ENCODE measurements at regions not wholly inside any gene's neighbourhood (a gene's known extent, or its start where the extent isn't known, plus 50 kb on each side); places are given as distances from the start of the nearest gene placed in this dataset.

DNA sequence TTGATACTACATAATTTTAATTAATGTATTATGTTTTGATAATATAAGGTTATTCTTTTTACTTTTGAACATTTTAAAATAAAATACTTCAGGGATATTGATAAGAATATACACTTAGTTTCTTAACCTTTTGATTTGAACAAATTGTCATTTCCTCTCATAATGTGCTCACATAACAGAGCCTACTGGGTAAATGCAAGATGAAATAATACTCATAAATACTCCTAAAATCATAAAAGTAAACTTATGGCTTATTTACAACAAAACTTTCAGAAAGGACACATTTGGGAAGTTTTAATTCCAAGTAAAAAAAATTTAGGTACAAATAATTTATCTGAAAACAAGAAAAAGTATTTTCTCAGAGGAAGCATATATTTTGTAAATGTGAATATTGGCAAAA, 101.6 kb upstream of the ABCB5 start:
- no peak for DNase-seq
- intact Hi-C loops (cut with micrococcal nuclease; ENCODE audit: unreplicated experiment): loop anchor here (2.0 to 10.0 kb wide), 2 partner anchors 47 to 799 kb away; no protein-coding TSS in a partner anchor
- no peaks in the 10 kb centered on the region for H3K27me3 Mint-ChIP-seq (ENCODE audit: unreplicated experiment)
- TF ChIP-seq, protein P1, sequence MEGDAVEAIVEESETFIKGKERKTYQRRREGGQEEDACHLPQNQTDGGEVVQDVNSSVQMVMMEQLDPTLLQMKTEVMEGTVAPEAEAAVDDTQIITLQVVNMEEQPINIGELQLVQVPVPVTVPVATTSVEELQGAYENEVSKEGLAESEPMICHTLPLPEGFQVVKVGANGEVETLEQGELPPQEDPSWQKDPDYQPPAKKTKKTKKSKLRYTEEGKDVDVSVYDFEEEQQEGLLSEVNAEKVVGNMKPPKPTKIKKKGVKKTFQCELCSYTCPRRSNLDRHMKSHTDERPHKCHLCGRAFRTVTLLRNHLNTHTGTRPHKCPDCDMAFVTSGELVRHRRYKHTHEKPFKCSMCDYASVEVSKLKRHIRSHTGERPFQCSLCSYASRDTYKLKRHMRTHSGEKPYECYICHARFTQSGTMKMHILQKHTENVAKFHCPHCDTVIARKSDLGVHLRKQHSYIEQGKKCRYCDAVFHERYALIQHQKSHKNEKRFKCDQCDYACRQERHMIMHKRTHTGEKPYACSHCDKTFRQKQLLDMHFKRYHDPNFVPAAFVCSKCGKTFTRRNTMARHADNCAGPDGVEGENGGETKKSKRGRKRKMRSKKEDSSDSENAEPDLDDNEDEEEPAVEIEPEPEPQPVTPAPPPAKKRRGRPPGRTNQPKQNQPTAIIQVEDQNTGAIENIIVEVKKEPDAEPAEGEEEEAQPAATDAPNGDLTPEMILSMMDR (IDR thresholded peaks at IDR 0.05; ENCODE audit: unreplicated experiment): no peak
- H3K4me3 Mint-ChIP-seq (ENCODE audit: low read depth, unreplicated experiment): no peak overlapping the region
- H3K4me1 Mint-ChIP-seq (ENCODE audit: low read depth, unreplicated experiment): peaks cover 17% of the 10 kb centered on the region
- H3K9me3 Mint-ChIP-seq (ENCODE audit: low read depth, unreplicated experiment): no peaks in the 10 kb centered on the region
- no peaks in the 10 kb centered on the region for H3K36me3 Mint-ChIP-seq (ENCODE audit: insufficient read depth, unreplicated experiment)
- CTCF ChIA-PET: interaction anchor here (0.7 to 1.3 kb wide), 5 partner anchors 19 to 107 kb away, joined by 3 to 5 read pairs (median 4); no protein-coding TSS in a partner anchor
- peak overlapping the region; percentile 70 for H3K27ac Mint-ChIP-seq (ENCODE audit: unreplicated experiment)
- BruUV-seq (replicated peaks): no TSS peak

DNA sequence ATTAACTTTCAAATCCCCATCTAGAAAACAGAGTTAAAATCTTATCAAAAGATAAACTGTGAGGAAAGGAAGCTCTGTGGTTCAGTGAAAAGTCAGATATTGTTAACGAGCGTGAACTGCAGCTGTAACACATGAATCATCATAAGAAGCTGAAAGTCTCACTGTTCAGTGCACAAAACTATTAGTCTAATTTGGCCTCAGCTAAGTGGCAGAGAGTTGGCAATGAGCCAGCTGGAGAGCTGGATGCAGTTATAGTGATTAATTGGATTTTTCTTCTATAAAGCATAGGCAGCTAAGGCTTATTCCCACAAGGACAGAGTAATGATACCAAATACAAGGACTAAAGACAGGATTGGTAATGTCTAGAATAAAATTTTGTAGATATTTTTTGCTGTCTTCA, 101.1 kb upstream of the ABCB5 start:
- TF ChIP-seq, protein P1 (IDR thresholded peaks at IDR 0.05; ENCODE audit: unreplicated experiment): no peak
- Mint-ChIP-seq H3K36me3 (ENCODE audit: insufficient read depth, unreplicated experiment) (no peaks in the 10 kb centered on the region), H3K9me3 (ENCODE audit: low read depth, unreplicated experiment) (no peaks in the 10 kb centered on the region), H3K4me3 (ENCODE audit: low read depth, unreplicated experiment) (no peak overlapping the region), H3K4me1 (ENCODE audit: low read depth, unreplicated experiment) (peaks cover 17% of the 10 kb centered on the region), H3K27me3 (ENCODE audit: unreplicated experiment) (no peaks in the 10 kb centered on the region), H3K27ac (ENCODE audit: unreplicated experiment) (peak overlapping the region; percentile 70)
- DNase-seq: peak; percentile 77
- BruUV-seq (replicated peaks): no TSS peak
- intact Hi-C loops (cut with micrococcal nuclease; ENCODE audit: unreplicated experiment): loop anchor here (2.0 to 10.0 kb wide), 2 partner anchors 46 to 800 kb away; no protein-coding TSS in a partner anchor
- CTCF ChIA-PET: interaction anchor here (0.7 to 1.3 kb wide), 5 partner anchors 19 to 108 kb away, joined by 3 to 5 read pairs (median 4); no protein-coding TSS in a partner anchor

DNA sequence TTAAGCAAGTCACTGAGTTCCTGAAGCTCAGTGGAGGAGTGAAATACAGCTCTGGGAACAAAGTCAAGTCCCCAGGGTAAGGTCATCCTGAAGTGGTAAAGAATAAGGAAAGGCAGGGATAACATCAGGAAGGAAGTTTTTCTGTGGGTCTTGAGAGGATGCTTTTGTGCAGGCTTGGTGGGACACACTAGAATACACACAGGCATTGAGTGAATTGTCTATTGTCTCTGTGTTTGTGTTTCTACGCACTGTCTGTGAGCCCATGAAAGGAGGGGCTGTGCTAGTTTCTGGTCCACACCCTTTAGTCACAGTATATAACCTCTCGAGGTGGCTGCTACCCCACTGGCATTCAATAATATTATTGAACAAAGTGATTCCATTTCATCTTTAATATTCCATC, 95.8 kb upstream of the ABCB5 start:
- Mint-ChIP-seq H3K27me3 (ENCODE audit: unreplicated experiment) (no peaks in the 10 kb centered on the region), H3K36me3 (ENCODE audit: insufficient read depth, unreplicated experiment) (no peaks in the 10 kb centered on the region), H3K4me3 (ENCODE audit: low read depth, unreplicated experiment) (no peak overlapping the region), H3K9me3 (ENCODE audit: low read depth, unreplicated experiment) (peaks cover 2% of the 10 kb centered on the region), H3K4me1 (ENCODE audit: low read depth, unreplicated experiment) (no peaks in the 10 kb centered on the region), H3K27ac (ENCODE audit: unreplicated experiment) (no peak overlapping the region)
- DNase-seq: no peak
- CTCF ChIA-PET: no interaction called here
- BruUV-seq (replicated peaks): no TSS peak
- TF ChIP-seq, protein P1 (IDR thresholded peaks at IDR 0.05; ENCODE audit: unreplicated experiment): no peak
- intact Hi-C loops (cut with micrococcal nuclease; ENCODE audit: unreplicated experiment): loop anchor here (10.0 kb wide), 1 partner anchor 805 kb away; no protein-coding TSS in a partner anchor

DNA sequence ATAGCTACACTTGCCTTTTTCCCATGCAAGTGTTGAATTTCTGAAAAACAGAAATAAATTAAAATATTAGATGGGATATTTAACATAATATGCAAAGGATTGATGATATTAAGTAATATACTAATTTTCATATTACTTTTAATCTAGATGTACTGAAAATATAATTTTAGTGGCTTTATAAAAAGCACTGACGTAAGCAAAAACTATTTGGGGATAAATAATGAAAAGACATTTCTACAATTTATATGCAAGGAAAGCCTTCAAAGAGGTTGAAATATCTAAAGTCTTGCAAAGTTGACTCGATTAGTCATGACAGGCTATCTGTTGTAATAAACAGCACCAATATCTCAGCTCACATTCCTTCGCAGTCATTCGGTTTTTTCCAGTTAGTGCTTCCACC, 94.9 kb upstream of the ABCB5 start:
- BruUV-seq (replicated peaks): no TSS peak
- CTCF ChIA-PET: no interaction called here
- H3K27ac Mint-ChIP-seq (ENCODE audit: unreplicated experiment): no peak overlapping the region
- no peak for DNase-seq
- no peaks in the 10 kb centered on the region for H3K27me3 Mint-ChIP-seq (ENCODE audit: unreplicated experiment)
- H3K36me3 Mint-ChIP-seq (ENCODE audit: insufficient read depth, unreplicated experiment): no peaks in the 10 kb centered on the region
- H3K4me3 Mint-ChIP-seq (ENCODE audit: low read depth, unreplicated experiment): no peak overlapping the region
- peaks cover 2% of the 10 kb centered on the region for H3K9me3 Mint-ChIP-seq (ENCODE audit: low read depth, unreplicated experiment)
- TF ChIP-seq, protein P1 (IDR thresholded peaks at IDR 0.05; ENCODE audit: unreplicated experiment): no peak
- H3K4me1 Mint-ChIP-seq (ENCODE audit: low read depth, unreplicated experiment): no peaks in the 10 kb centered on the region
- intact Hi-C loops (cut with micrococcal nuclease; ENCODE audit: unreplicated experiment): no loop called here
